ENCODE measurements at regions not wholly inside any gene's neighbourhood (a gene's known extent, or its start where the extent isn't known, plus 50 kb on each side); places are given as distances from the start of the nearest gene placed in this dataset.

- DNase-seq (peak; percentile 36), ATAC-seq (peak; percentile 81 to 89)
- no peaks in the 10 kb centered on the region for H3K36me3 ChIP-seq
- intact Hi-C loops (cut with DNase I), result no loop called here
- H3K4me3 ChIP-seq, result no peak overlapping the region
- peaks cover 5% of the 10 kb centered on the region for H3K4me1 ChIP-seq
- H3K9me3 ChIP-seq, result no peaks in the 10 kb centered on the region
- no peak overlapping the region for H3K27ac ChIP-seq
- TF ChIP-seq CTCF (IDR thresholded peaks at IDR 0.05), result no peak
- no peaks in the 10 kb centered on the region for H3K27me3 ChIP-seq (ENCODE audit: low read depth)
These were observed 161.7 kb downstream of the BTC start for GRCh38 chr4:74632634-74633033.

DNA sequence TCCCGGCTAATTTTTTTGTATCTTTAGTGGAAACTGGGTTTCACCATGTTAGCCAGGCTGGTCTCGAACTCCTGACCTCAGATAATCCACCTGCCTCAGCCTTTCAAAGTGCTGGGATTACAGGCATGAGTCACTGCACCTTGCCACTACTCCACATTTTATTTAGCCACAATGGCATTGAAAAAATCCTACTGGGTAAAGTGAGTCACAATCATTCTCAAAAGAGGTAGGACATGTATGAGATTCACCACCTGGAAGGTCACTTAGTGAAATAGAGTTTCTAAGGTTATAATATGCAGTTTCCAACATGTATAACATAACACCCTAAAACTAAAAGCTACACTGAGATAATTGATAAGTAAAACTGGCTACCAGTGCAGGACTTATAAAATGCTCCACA lies 159.2 kb downstream of the BTC start:
- no peak overlapping the region for H3K27ac ChIP-seq
- peaks cover 5% of the 10 kb centered on the region for H3K4me1 ChIP-seq
- H3K36me3 ChIP-seq, result no peaks in the 10 kb centered on the region
- intact Hi-C loops (cut with DNase I), result no loop called here
- ATAC-seq (no peak), DNase-seq (no peak)
- no peak overlapping the region for H3K4me3 ChIP-seq
- no peaks in the 10 kb centered on the region for H3K9me3 ChIP-seq
- H3K27me3 ChIP-seq (ENCODE audit: low read depth), result no peaks in the 10 kb centered on the region
- TF ChIP-seq CTCF (IDR thresholded peaks at IDR 0.05), result no peak

DNA sequence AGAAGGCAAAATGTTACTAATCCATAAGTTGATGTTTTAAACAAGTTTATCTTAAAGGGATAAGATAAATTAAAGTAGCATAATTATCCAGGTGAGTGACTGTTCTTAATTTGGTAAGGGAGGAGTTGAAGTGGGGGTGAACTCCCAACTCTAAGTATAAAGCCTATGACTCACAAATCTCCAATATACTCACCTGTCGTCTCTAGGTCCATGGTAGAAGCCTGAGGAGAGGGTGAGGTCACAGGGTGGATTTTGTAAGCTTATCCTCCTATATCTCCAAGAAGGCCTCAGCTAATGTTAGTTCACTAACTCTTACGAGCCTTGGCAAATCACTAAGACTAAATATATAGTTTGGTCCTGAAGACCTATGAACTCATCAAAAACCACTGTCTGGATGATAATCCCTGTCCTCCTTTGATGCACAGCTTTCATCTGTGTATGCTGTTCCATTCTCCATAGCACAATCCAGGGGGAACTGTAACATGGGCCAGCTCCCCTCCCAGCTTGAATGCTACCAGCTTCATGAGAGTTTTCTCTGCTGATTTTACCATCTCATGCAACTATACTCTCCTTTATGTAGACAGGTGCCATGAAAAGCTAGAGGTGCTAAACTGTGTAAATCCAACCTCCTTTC lies 158.7 kb downstream of the BTC start:
- Histone ChIP-seq H3K36me3 (no peaks in the 10 kb centered on the region), H3K9me3 (no peaks in the 10 kb centered on the region), H3K4me3 (no peak overlapping the region), H3K4me1 (peaks cover 5% of the 10 kb centered on the region), H3K27ac (no peak overlapping the region), H3K27me3 (ENCODE audit: low read depth) (no peaks in the 10 kb centered on the region)
- no peak for DNase-seq
- ATAC-seq, result no peak
- TF ChIP-seq CTCF (IDR thresholded peaks at IDR 0.05), result no peak
- intact Hi-C loops (cut with DNase I), result no loop called here

- ATAC-seq, result no peak
These were observed 156.3 kb downstream of the BTC start for GRCh38 chr4:74638001-74638400.

DNA sequence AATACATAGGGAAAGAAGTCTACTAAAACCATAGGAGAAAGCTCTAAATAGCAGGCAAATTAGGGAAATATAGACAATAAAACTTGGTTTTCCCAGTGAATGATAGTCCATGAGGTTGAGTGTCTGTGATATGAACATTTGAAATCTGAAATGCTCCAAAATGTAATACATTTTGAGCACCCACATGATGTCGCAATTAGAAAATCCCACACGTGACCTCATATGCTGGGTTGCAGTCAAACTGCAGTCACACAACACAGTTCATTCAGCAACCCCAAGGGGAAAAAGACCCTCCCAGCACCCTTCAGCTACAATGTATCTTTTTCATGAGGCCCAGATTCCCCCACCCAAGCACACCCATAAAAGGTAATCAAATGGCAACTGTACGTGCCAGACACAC lies 155.6 kb downstream of the BTC start:
- DNase-seq, result no peak

More at GRCh38 chr4:74638001-74638400, 156.3 kb downstream of the BTC start:
- TF ChIP-seq CTCF (IDR thresholded peaks at IDR 0.05), result no peak
- no peak for DNase-seq
- Histone ChIP-seq H3K36me3 (no peaks in the 10 kb centered on the region), H3K4me1 (peaks cover 5% of the 10 kb centered on the region), H3K27me3 (ENCODE audit: low read depth) (no peaks in the 10 kb centered on the region), H3K4me3 (no peak overlapping the region), H3K27ac (no peak overlapping the region), H3K9me3 (no peaks in the 10 kb centered on the region)
- intact Hi-C loops (cut with DNase I), result no loop called here

More for the DNA sequence above, 155.6 kb downstream of the BTC start:
- no peaks in the 10 kb centered on the region for H3K4me1 ChIP-seq
- TF ChIP-seq CTCF (IDR thresholded peaks at IDR 0.05), result no peak
- no peak overlapping the region for H3K4me3 ChIP-seq
- H3K27me3 ChIP-seq (ENCODE audit: low read depth), result no peaks in the 10 kb centered on the region
- no peaks in the 10 kb centered on the region for H3K9me3 ChIP-seq
- ATAC-seq, result no peak
- no peaks in the 10 kb centered on the region for H3K36me3 ChIP-seq
- intact Hi-C loops (cut with DNase I), result no loop called here
- no peak overlapping the region for H3K27ac ChIP-seq

Data from lower lobe of right lung (tissue), 2 donors.